GM19455 (cell line): ENCODE measurements at regions not wholly inside any gene's neighbourhood (a gene's known extent, or its start where the extent isn't known, plus 50 kb on each side); places are given as distances from the start of the nearest gene placed in this dataset.

Experiments
- ATAC-seq: cut with Tn5 transposase; IDR thresholded peaks from one replicate; pipeline ENCODE4 v1.9.1; 2021; ENCODE audit not compliant: unreplicated experiment

GRCh38 chr7:41803569-41803968, 100.7 kb upstream of the INHBA start:
- no peak for ATAC-seq

GRCh38 chr7:41796331-41796730, 93.4 kb upstream of the INHBA start:
- no peak for ATAC-seq

DNA sequence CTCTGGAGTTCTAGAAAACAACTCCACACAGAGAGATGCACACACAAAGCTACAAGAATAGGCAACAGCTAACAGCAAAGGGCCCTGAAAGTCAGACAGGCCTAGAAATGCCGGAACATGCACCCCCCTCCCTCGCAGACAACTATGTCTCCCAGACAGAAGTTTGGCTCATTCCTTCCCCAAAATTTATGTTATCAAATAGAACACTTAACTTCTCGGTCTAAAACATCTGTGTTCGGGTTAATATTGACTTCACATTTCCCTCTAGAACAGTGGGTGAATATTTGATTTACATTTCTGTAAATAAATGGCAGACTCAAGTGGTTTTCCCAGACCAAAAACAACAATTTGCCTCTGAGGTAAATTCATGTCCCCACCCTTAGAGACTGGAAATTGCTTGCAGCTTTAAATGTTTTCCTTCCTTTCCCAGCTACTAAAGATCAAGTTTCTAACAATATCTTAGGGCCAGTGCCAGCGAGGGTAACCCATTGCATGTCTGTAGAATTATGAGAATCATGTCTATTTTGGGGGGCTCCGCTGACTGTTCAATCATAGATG, 92.5 kb upstream of the INHBA start:
- no peak for ATAC-seq

- no peak for ATAC-seq
Observed at GRCh38 chr7:41793556-41793955, 90.7 kb upstream of the INHBA start.

- no peak for ATAC-seq
Observed at GRCh38 chr7:41792120-41792519, 89.2 kb upstream of the INHBA start.

- ATAC-seq = no peak
Observed at GRCh38 chr7:41788556-41788955, 85.7 kb upstream of the INHBA start.

GRCh38 chr7:41787651-41788350, 84.9 kb upstream of the INHBA start:
- ATAC-seq = no peak

DNA sequence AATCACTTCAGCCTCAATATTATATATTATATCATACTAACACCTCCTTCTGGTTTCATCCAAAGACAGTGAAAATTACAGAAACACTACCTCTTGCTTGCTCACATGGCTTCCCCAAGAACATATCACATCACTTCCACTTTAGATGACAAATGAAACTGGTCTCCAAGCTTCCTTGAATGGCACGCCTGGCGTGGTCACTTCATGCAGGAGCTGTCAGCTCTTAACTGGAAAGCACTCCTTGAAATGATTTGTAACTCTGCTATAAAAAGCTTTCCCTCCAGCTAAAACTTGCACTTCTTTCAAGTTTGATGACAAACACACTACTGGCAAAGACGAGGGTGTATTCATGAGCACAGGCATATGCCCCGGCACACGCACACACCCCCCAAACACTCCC, 84.1 kb upstream of the INHBA start:
- ATAC-seq = no peak

GRCh38 chr7:41786404-41786803, 83.5 kb upstream of the INHBA start:
- ATAC-seq = no peak

- no peak for ATAC-seq
Observed at GRCh38 chr7:41785840-41786239, 83.0 kb upstream of the INHBA start.

- ATAC-seq = no peak
Observed at GRCh38 chr7:41785265-41785664, 82.4 kb upstream of the INHBA start.

GRCh38 chr7:41779918-41780317, 77.0 kb upstream of the INHBA start:
- no peak for ATAC-seq

DNA sequence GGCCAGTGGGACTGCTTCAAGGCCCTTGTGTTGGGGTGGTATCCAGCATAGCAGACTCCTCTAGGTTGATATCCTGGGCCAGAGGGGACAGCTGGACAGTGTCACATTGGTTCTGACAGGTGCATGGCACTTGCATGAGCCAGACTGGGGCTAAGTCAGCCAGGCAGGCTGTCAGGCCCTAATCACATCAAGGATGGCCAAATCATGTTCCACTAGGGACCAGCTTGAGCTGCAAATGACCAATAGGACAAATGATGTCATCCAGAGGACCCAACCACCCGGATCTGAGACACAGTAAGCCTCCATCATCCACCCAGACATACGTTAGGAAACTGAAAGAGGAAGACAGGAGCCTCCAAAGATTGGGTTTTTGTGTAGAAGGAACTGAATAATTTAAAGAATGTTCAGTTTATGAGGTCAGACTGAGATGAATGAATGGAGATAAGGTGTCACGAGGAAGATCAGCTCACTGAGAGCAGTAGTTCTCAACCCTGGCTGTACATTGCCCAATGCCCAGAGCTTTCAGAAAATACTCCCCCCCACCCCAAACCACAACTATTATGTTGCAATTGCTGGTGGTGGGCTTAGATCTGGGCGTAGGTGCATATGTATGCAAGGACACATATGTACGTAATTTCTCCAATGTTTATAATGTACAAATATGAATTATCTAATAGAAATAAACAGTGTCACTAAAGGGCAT, 75.2 kb upstream of the INHBA start:
- no peak for ATAC-seq

- no peak for ATAC-seq
Observed at GRCh38 chr7:41774966-41775365, 72.1 kb upstream of the INHBA start.

DNA sequence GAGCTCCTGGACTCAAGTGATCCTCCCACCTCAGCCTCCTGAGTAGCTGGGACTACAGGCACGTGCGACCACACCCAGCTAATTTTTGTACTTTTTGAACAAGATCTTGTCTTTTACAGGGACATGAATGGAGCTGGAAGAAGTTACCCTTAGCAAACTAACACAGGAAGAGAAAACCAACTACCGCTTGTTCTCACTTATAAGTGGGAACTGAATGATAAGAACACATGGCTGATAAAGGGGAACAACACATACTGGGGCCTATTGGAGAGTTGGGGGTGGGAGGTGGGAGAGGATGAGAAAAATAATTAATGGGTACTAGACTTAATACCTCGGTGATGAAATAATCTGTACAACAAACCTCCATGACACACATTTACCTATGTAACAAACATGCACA, 70.9 kb upstream of the INHBA start:
- no peak for ATAC-seq

DNA sequence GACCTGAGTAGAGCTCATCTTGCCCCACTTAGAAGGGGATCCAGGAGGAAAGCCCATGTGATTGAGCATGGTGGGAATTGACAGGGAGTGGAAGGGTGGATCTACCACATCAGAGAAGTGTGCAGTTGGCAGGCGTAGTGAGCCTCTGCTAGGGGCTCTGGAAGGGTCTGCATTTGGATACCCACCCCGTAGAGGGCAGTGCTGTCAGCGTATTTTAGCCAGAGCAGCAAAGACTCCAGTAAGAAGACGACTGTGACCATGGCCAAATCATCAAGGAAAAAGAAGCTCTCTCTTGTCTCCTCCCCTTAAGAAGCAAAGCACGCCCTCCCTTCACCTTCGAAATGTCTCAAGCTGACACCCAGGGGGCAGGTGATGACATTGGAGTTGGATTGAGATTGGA, 68.8 kb upstream of the INHBA start:
- no peak for ATAC-seq

- ATAC-seq = no peak
Observed at GRCh38 chr7:41769162-41769561, 66.3 kb upstream of the INHBA start.

DNA sequence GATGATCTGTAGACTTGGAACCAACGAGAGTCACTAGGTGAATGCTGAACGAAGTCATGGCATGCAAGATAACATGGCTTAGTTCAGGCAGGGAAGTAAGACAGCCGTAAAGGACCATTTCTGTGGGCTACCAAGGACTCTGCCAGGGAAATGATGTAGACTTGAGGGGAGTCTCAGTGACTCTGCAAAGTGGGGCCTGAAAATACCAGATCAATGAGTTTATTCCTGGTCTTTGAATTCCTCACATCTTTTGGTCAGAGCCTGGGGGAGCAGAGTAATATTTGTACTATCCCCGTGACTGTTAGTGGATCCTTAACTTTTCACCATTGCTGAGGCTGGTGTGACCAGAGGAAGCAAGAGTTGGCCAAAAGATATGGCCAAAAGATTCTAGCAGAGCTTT, 60.7 kb upstream of the INHBA start:
- no peak for ATAC-seq

- no peak for ATAC-seq
Observed at GRCh38 chr7:41762641-41763040, 59.8 kb upstream of the INHBA start.

DNA sequence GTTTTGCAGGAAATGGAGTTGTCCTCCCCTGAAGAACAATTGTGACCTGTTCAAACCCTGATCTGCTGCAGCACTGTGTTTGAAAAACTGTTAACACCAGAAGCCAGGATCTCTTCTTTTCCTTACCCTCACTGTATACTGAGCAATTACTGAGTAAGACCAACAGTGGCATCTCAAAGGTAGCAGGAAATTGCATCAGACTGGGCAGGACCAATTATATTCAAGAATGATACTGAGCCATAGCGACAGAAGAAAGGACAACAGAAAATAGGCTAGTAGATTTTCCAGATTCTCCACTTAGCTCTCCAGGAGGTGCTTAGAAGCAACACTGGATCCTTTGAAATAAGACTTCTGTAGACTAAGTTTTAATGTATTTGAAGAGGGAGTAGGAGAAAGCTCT, 57.4 kb upstream of the INHBA start:
- ATAC-seq = no peak

DNA sequence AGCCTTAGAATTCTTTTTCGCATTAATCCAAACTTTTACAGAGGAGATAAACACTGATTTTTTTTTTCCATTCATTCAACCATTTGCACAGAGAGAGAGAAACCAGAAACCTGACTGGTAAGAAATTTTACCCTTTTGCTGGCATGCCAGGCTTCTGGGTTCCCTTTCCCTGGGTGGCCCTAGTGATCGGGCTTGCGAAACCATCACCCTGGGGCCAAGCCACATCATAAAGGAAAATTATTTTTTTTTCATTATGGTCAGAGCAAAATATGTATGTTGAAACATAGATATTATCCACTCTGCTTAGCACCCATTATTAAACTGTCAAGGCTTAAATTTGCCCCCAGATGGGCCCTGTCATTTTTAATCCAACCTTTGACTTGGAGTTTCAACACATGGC, 55.4 kb upstream of the INHBA start:
- no peak for ATAC-seq

GRCh38 chr7:41756650-41757182, 53.8 kb upstream of the INHBA start:
- ATAC-seq = no peak
